Glomerular visceral epithelial cell (primary cell): ENCODE measurements at regions not wholly inside any gene's neighbourhood (a gene's known extent, or its start where the extent isn't known, plus 50 kb on each side); places are given as distances from the start of the nearest gene placed in this dataset.
"Not testable (repeated sequence)": the region's sequence is repeated elsewhere in the genome, so short reads cannot be mapped to it uniquely, and the experiment has no call there.

Experiments
- DNase-seq: peaks from one replicate; pipeline ENCODE4 v3.0.0-alpha.2; 2016; ENCODE audit errors: extremely low spot score

- DNase-seq: no peak
Observed at GRCh38 chr4:37555322-37555721, 130.9 kb downstream of the RELL1 start.

DNA sequence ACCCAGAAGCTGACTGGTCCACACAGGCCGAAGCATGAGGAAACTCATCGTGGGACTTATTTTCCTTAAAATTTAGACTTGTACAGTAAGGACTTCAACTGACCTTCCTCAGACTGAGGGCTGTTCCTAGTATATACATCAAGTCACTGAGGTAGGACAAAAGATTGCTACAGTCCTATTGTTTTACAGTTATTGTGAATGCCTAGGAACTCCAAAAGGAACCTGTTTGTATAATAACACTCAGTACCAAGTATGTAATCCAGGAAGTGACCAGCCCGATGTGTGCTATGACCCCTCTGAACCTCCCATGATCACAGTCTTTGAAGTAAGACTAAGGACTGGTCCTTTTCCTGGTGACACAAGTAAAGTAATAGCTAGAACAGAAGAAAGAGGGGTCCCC is 136.3 kb downstream of the RELL1 start:
- DNase-seq: not testable (repeated sequence)

DNA sequence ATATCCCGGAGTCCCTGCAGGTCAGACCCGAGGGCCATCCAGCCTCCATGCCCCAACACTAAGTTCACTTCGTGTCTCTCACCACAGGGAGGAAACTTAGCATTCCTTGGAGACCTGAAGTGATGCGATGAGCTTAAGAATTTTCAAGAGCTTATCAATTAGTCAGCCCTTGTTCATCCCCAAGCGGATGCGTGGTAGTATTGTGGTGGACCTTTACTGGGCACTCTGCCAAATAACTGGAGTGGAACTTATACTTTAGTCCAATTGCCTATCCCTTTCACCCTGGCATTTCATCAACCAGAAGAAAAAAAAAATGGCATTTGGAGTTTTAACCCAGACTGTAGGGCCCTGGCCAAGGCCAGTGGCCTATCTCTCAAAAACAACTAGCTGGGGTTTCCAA is 137.1 kb downstream of the RELL1 start:
- peak; percentile 97 for DNase-seq

GRCh38 chr4:37546586-37546985 is 139.6 kb downstream of the RELL1 start:
- DNase-seq: no peak

DNA sequence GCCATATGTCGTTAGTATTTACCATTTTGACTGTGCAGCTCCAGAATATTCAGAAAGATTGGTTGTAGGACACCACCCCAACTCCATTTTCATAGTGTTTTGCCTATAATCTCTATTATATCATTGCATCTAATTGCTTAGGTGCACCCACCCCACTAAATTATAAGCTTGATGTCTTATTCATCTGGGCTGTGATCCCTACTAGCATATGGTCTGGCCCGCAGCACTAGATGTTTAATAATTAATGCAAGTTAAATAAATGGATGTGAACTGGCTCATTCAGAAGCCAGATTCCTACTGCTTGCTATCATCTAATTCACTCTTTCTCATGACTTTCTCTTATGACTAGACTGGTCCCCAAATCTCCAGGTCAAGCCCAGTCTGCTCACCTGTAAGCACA is 143.5 kb downstream of the RELL1 start:
- DNase-seq: no peak

DNA sequence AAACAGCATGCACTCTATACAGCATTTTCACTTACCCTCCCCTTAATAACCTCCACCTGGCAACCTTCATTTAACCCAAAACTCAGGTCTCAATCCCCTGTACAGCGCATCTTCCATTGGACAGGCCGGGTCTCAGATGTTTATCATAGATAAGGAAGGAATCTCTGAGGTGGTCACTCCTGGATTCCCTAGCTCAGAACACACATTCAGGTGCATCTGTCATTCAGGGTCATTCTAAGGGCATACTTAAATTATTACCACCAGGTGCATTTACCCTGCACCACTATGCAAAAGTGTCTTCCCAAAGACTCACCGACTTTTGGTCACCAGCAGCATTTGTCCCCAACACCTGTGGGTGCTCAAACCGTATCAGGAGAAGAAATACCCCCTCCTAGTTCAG is 144.2 kb downstream of the RELL1 start:
- DNase-seq: no peak

DNA sequence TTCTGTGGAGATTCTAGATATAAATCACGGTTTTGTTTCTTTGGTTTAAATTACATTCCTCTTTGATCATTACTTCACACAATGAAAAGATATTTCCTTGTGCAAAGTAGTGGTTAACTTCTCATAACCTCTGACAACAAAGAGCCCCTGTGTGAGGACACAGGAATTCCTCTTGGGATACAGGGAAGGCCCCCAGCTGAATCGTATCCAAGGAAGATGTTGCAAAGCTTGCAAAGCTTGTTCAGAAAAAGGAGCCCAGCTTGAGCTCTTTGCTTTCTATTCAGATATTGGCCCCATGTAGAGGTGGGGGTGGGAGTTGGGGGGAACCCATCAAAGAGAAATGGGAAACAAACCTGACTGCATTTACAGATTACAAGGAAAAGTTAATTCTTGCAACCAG is 145.7 kb downstream of the RELL1 start:
- peak; percentile 23 for DNase-seq

DNA sequence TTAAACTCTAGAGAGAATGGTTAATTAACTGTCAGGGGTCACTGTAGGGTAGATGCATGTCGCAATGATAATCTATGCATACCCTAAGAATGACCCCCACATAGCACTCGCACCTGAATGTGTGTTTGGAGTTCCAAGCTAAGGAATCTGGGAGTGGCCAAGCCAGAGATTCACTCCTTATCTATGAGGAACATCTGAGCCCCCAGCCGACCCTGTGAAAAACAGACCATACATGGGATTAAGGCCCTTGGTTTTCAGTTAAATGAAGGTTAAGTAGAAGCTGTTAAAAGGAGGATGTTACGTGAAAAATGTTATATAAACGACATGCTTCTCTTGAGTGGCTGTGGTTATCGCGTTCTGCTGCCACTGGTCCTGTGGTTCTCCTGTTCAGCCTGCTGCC is 147.2 kb downstream of the RELL1 start:
- no peak for DNase-seq

DNA sequence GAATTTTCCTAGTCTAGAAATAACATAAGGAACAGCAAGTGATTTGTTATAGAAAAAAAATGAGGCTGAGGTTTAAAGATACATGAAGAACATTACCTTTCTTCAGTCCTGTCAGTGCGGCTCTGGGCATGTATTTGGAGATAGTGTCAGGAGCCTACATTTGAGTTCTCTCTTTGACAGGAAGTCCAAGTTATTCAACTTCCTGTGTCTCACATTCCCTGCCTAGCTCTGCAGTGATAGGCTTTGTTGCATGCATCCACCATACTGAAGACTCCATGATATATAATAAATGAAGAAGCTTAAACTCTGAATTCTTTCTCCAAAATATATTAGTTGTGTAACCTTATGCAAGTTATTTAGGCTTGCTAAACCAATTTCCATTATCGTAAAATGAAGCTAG is 148.7 kb downstream of the RELL1 start:
- DNase-seq: no peak

- DNase-seq: no peak
Observed at GRCh38 chr4:37535872-37536271, 150.3 kb downstream of the RELL1 start.

DNA sequence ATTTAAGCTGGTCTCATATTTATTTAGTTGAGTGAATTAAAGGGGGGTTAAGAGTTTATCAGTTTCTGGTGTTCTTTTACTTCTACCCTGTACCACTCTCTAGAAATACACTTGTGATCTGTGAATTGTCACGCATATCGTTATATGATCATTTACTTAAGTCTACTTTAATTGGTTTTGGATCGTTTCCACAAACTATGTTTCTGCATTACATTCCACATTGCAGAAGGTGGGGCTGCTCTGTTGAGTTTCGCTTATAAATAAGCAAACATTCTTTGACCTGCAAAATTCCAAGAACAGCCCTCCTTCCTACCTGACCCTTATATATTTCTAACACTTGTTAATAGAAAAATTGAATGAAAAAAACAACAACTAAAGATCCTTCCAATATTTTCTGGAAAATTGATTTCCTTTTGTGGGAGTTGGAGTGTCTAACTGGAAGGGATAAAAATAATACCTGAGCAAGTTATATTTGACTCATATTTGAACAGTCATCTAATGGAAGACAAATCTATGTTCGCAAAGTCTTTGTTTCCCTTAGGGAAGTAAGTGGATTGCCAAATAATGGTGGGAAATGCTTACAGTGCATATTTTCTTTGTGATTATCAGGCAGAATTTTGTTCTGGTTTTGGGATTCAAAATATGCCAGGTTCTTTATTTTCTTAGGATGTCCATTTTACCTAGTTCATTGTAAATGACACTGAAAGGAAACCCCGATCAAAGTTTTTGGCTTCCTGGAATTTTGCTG is 152.7 kb downstream of the RELL1 start:
- no peak for DNase-seq

DNA sequence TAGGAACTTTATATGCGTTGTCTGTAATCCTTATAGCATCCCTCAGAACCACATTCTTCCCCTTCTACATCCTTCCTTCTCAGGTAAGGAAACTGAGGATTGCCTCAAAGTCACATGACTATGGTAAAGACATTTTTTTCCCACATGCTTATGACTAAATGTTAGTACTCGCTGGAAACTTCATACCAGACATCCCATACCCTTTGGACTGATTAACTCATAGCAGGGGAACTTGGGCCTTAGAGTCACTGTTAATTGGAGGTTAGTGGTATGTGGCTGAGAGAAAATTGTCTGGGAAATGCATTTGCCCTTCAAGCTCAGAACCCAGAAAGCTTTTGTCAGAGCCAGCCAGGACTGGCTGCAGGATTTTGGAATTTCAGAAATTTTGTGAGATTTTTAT is 155.0 kb downstream of the RELL1 start:
- DNase-seq: peak; percentile 25

DNA sequence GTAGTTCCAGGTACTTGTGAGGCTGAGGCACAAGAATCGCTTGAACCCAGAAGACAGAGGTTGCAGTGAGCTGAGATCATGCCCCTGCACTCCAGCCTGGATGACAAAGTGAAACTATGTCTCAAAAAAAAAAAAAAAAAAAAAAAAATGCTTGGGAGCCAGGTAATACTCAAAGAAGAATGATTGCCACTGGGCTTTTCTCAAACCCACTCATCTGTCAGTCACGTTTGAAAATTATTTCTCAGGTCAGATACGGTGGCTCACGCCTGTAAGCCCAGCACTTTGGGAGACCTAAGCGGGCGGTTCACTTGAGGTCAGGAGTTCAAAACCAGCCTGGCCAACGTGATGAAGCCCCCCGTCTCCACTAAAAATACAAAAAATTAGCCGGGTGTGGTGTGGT is 155.7 kb downstream of the RELL1 start:
- DNase-seq: no peak

DNA sequence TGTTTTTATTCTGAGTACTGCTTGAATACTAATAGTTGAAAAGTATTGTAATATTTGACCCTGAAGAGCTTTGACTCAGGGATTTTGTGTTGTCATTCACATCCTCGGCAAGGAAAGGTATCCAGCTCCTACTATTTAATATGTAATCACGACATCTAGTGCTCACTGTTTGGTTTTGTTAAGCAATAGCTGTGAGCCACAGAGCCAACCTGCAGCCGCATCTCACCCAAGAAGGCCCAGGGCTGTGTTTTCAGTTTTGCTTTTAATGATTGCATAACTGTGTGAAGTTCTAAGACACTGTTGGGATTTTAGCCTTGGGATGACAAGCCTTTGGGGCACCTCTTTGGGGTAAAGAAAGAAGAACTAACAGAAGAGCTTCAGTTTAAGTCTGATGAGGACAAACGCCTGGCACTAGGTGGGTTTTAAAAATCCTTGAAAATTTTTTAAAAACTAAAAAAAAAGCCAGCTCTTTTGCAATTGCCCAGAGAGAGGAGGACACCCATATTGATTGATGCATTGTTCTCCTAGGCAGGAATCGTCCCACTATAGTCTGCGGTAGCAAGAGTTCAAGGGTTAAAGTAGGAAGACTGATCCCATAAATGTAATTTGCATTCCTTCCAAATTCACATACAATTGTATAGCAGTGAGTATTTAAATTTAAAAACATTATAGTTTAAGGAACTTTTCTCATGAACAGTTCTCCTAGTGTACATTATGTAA is 157.8 kb downstream of the RELL1 start:
- DNase-seq: peak; percentile 51

- DNase-seq: no peak
Observed at GRCh38 chr4:37524267-37524666, 161.9 kb downstream of the RELL1 start.

- no peak for DNase-seq
Observed at GRCh38 chr4:37522996-37523395, 163.2 kb downstream of the RELL1 start.

DNA sequence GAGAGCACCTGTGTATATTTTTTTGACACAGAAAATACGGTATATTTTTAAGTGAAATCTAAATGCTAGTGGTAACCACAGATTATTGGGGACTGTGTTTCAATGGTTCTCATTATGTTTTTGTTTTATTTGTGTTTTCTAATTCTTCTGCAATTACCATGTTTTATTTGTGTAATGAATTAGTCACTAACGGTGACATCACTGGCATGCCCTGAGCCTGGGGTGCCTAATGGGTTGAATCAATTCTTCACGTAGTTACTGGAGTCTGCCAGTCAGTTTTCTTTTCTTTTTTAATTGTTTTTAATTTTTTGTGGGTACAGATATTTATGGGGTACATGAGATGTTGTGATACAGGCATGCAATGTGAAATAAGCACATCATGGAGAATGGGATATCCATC is 168.8 kb downstream of the RELL1 start:
- no peak for DNase-seq

- DNase-seq: no peak
Observed at GRCh38 chr4:37516057-37516775, 170.0 kb downstream of the RELL1 start.

GRCh38 chr4:37510626-37511025 is 175.6 kb downstream of the RELL1 start:
- no peak for DNase-seq

DNA sequence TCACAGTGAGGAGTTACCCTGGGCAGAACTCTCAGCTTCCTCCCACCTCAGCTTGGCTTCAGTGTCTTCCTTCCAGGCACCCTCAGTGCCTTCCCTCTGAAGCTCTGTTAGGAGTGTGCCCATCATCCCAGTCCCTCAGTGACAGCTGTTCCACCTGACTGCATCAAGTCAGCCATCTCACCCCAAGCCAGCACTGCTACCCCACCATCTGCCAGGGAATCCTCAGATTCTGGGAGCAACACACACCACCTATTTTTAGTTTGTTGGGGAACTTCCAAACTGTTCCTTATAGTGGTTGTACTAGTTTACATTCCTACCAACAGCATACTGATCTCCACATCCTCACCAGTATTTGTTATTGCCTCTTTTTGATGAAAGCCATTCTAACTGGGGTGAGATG is 182.9 kb downstream of the RELL1 start:
- DNase-seq: no peak

DNA sequence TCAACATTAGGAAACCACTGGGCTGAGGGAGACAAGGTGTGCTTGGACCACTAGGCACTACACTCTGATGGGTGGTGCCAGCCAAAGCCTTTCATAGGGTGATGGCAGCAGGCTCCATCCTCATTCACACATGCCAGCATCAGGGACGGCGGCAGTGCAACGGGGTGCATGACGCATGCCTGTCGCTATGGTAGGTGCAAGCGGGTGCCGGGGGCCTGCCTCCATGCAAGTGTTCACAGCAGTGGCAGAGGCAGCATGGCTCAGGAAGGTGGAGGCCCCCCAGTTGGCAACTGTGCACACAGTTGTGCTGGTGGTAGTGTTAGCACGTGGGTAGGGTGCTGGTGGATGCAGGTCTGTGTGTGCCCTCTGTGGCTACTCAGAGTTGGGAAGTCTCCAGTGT is 184.1 kb downstream of the RELL1 start:
- DNase-seq: no peak
